Suprapubic skin (tissue), 3 donors: ENCODE measurements at regions not wholly inside any gene's neighbourhood (a gene's known extent, or its start where the extent isn't known, plus 50 kb on each side); places are given as distances from the start of the nearest gene placed in this dataset.

Source experiments
- CTCF ChIP-seq, 2 donors: fragments of 200-600 bp in 1 of 2; fragments of 450-650 bp in 1 of 2; sonication (generic) in 1 of 2; IDR thresholded peaks; one replicate each; pipeline ENCODE4 v1.5.1; 2016 to 2019; ENCODE audit warnings: antibody characterized with exemption in 2 of 2, mild to moderate bottlenecking in 1 of 2, moderate library complexity in 1 of 2
- POLR2A ChIP-seq, 2 donors: fragments of 450-650 bp; IDR thresholded peaks; one replicate each; pipeline ENCODE4 v1.6.1; 2017; ENCODE audit warnings: antibody characterized with exemption in 2 of 2, mild to moderate bottlenecking in 2 of 2, moderate library complexity in 2 of 2

- TF ChIP-seq CTCF (IDR thresholded peaks at IDR 0.05) (no peak), POLR2A (IDR thresholded peaks at IDR 0.05) (no peak)
These were observed 231.2 kb upstream of the RAB6C start for GRCh38 chr2:129748250-129748649.
